ENCODE measurements at regions not wholly inside any gene's neighbourhood (a gene's known extent, or its start where the extent isn't known, plus 50 kb on each side); places are given as distances from the start of the nearest gene placed in this dataset.

DNA sequence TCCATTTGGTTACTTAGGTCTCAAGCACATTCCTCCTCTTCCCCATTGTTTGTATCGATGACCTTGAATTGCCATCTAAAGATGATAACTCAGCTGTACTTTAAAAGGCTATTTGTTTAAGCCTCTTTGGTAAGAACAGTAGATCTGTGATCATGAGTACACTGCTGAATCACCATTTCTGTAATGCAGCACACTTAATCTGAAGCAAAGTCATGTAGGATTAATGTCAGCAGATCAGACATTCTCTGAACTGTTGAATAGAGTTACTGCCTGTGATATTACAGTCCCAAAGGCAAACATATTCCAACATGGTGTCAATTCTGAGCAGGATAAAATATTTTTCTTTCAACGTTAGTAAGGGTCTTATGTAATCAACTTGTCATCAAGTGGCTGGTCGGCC, 631.6 kb downstream of the TECRL start:
- TF ChIP-seq Cebpa-rat (IDR thresholded peaks at IDR 0.05): no peak
- no peak overlapping the region for H3K9ac ChIP-seq
- H3K9me3 ChIP-seq: no peaks in the 10 kb centered on the region
- H4K20me1 ChIP-seq: no peaks in the 10 kb centered on the region
- no peaks in the 10 kb centered on the region for H3K36me3 ChIP-seq
- H3K4me3 ChIP-seq: no peak overlapping the region
- no peaks in the 10 kb centered on the region for H3K27me3 ChIP-seq
- no peak overlapping the region for H3K27ac ChIP-seq
- H3K4me1 ChIP-seq: no peaks in the 10 kb centered on the region
- no peak overlapping the region for H3K4me2 ChIP-seq

DNA sequence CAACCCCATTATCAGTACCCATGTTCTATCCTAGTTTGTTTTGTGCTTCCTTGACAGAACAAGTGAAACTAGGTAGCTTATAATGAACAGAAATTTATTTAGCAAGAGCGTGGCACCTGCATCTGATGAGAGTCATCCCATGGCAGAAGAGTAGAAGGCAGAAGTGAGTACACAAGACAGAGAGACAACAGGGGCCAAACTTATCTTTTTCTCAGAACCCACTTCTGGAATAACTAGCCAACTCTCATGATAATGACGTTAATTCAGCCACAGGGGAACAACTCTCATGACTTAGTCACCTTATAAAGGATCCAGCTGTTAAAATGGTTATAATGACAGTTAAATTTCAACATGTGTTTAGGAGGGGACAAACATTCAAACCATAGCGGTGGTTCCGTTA, 644.9 kb downstream of the TECRL start:
- no peaks in the 10 kb centered on the region for H3K9me3 ChIP-seq
- no peaks in the 10 kb centered on the region for H3K4me1 ChIP-seq
- TF ChIP-seq Cebpa-rat (IDR thresholded peaks at IDR 0.05): no peak
- H3K4me3 ChIP-seq: no peak overlapping the region
- H3K9ac ChIP-seq: no peak overlapping the region
- no peak overlapping the region for H3K4me2 ChIP-seq
- H3K27ac ChIP-seq: no peak overlapping the region
- no peaks in the 10 kb centered on the region for H4K20me1 ChIP-seq
- H3K27me3 ChIP-seq: no peaks in the 10 kb centered on the region
- no peaks in the 10 kb centered on the region for H3K36me3 ChIP-seq

DNA sequence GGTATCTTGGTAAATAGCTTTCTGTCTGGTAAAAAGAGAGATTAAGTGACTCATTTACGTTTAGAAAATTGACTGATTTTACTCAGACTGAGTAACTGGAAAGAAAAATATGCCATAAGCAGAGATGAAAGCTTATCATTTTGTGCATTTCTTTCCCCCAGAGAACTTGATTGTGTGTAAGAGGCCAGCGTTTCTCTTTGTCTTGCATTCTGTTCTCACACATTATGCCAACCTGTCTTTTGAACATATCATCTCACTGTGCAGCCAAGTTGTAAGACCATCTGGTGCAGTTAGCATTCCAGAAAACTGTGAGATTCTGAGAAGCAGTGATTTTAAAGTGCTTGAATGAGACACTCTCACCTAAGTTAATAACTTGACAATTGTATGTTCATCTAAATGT, 651.3 kb downstream of the TECRL start:
- H4K20me1 ChIP-seq: no peaks in the 10 kb centered on the region
- H3K4me1 ChIP-seq: no peaks in the 10 kb centered on the region
- no peak for TF ChIP-seq Cebpa-rat (IDR thresholded peaks at IDR 0.05)
- H3K36me3 ChIP-seq: no peaks in the 10 kb centered on the region
- H3K27ac ChIP-seq: no peak overlapping the region
- H3K27me3 ChIP-seq: no peaks in the 10 kb centered on the region
- no peak overlapping the region for H3K9ac ChIP-seq
- H3K4me2 ChIP-seq: no peak overlapping the region
- H3K4me3 ChIP-seq: no peak overlapping the region
- H3K9me3 ChIP-seq: no peaks in the 10 kb centered on the region

DNA sequence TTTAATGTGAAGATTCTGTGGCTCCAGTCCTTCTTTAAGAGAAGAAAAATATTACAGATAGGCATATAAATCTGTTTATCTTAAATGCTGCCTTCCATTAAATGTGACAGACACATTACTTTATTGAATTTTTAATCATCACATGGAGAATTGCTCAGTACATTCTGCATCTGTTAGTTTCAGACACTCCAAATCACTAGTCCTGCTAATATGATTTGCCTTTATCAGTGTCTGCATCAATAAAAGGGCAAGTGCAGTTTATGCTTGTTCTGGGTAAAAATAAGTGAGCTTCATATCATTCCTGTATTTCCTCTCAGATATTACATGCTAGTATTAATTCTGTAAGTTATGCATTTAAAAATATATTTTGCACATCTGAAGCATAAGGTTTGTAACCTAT, 666.4 kb downstream of the TECRL start:
- Histone ChIP-seq H3K36me3 (no peaks in the 10 kb centered on the region), H3K4me1 (no peaks in the 10 kb centered on the region), H3K4me2 (no peak overlapping the region), H3K9ac (no peak overlapping the region), H3K9me3 (no peaks in the 10 kb centered on the region), H4K20me1 (no peaks in the 10 kb centered on the region), H3K27me3 (no peaks in the 10 kb centered on the region), H3K27ac (no peak overlapping the region), H3K4me3 (no peak overlapping the region)
- TF ChIP-seq Cebpa-rat (IDR thresholded peaks at IDR 0.05): no peak

DNA sequence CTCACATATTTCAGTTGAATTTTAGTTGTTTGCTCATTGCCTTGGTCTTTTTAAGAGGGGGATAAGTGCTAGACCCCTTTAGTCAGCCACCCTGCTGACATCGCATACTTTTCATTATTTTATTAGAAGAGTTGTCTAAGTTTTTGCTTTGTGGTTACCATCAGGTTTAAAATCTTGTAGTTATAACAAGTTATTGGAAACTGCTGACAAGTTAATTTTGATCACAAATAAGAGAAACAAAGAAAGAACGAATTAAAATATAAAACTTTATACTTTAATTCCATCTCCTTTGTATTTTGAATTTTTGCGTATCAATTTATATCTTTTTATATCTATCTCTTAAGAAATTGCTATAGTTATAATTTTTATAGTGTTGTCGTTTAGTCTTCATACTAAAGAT, 679.7 kb downstream of the TECRL start:
- no peaks in the 10 kb centered on the region for H3K4me1 ChIP-seq
- H3K36me3 ChIP-seq: no peaks in the 10 kb centered on the region
- no peak overlapping the region for H3K4me2 ChIP-seq
- H3K4me3 ChIP-seq: no peak overlapping the region
- H3K9ac ChIP-seq: no peak overlapping the region
- no peak overlapping the region for H3K27ac ChIP-seq
- no peaks in the 10 kb centered on the region for H3K27me3 ChIP-seq
- H4K20me1 ChIP-seq: no peaks in the 10 kb centered on the region
- no peaks in the 10 kb centered on the region for H3K9me3 ChIP-seq
- no peak for TF ChIP-seq Cebpa-rat (IDR thresholded peaks at IDR 0.05)

DNA sequence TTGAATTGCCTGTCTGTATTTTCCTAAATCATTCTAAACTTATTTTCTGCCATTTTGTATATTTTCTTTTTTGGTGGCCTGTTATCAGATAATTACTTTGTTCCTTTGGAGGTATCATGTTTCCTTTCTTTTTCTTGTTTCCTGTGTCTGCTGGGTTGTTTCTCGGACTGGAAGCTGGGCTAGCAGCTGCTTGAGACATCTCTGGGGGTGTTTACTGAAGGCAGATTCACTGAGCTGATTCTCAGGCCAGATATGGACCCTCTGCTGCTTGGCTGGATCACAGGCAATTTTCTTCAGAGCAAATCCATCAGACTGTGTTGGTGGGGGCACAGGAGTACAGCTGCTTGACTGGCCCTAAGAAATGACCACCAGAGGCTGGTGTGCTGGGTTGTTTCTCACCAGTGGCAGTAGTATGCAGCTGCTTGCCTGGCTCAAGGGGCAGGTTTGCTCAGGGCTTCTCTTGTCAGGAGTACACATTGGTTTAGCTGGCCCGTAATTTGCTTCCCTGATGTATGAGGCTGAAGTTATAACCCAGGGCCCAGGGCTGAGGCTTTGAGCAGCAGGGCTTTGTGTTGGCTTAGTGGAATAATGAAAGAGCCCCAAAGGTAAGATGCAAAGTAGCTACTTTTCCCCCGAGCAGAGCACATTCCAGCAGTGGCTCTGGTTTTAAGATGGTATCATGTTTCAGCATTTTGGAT, 680.6 kb downstream of the TECRL start:
- Histone ChIP-seq H3K4me3 (no peak overlapping the region), H3K9ac (no peak overlapping the region), H3K27me3 (no peaks in the 10 kb centered on the region), H3K36me3 (no peaks in the 10 kb centered on the region), H3K4me1 (no peaks in the 10 kb centered on the region), H3K4me2 (no peak overlapping the region), H4K20me1 (no peaks in the 10 kb centered on the region), H3K9me3 (no peaks in the 10 kb centered on the region), H3K27ac (no peak overlapping the region)
- no peak for TF ChIP-seq Cebpa-rat (IDR thresholded peaks at IDR 0.05)

DNA sequence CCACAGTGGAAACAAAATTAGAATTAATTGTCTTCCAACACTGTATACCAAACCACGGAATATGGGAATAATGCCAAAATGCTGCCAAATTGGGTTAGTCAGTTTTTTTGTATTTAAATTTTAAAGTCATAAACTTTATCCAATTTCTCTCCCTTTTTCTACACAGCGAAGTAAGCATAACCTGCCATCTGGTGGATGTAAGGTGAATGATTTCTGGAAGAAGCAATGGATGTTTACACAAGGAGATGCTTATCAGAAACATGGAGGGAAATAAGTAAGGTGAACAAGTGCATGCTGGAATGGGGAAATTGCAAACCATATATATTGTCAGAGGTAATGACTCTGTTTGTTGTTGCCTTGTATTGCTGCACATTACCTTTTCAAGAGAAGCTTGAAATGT, 691.9 kb downstream of the TECRL start:
- no peak overlapping the region for H3K27ac ChIP-seq
- H3K36me3 ChIP-seq: no peaks in the 10 kb centered on the region
- no peaks in the 10 kb centered on the region for H3K27me3 ChIP-seq
- no peak overlapping the region for H3K4me2 ChIP-seq
- H3K4me3 ChIP-seq: no peak overlapping the region
- no peaks in the 10 kb centered on the region for H3K9me3 ChIP-seq
- no peaks in the 10 kb centered on the region for H4K20me1 ChIP-seq
- no peak for TF ChIP-seq Cebpa-rat (IDR thresholded peaks at IDR 0.05)
- H3K9ac ChIP-seq: no peak overlapping the region
- H3K4me1 ChIP-seq: no peaks in the 10 kb centered on the region

DNA sequence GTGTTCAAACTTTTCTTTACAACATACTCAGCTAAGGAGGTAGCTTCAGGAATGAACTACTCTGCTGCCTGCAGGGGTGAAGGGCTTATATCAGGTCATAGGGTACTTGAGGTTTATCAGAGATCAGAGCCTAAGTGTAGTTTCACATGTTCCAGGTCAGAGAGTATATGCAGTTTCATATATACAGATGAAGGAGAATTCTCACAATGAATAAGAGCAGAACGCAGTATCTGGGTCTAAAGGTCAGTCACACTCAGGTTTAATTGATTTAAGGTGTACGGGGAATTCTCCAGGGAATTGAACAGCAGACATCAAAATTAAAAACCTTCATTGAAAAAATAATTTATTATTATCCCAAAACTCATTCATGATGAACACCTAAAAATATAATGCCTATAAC, 700.6 kb downstream of the TECRL start:
- Histone ChIP-seq H3K36me3 (no peaks in the 10 kb centered on the region), H3K4me1 (no peaks in the 10 kb centered on the region), H3K4me3 (no peak overlapping the region), H3K4me2 (no peak overlapping the region), H3K27ac (no peak overlapping the region), H3K27me3 (no peaks in the 10 kb centered on the region), H3K9ac (no peak overlapping the region), H4K20me1 (no peaks in the 10 kb centered on the region), H3K9me3 (no peaks in the 10 kb centered on the region)
- no peak for TF ChIP-seq Cebpa-rat (IDR thresholded peaks at IDR 0.05)

DNA sequence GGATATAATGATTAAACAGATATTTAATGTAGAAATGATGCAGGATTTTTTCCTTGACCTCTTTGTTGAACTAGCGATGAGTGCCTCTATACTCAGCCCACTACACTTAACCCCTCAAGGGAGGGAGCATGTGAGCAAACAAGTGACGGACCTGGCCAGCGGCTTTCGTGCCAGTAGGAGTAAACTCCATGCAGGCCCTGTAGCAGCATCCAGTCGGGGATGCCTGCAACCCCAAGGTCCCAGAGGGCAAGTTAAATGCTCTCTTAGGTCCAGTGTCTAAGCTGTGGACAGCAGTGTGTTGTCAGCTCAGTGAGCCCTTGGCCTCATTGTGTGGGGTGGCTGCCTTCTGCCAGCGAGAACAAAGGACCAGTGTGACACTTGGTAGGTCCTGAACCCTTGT, 708.7 kb downstream of the TECRL start:
- H3K9ac ChIP-seq: no peak overlapping the region
- no peaks in the 10 kb centered on the region for H3K27me3 ChIP-seq
- no peak overlapping the region for H3K27ac ChIP-seq
- TF ChIP-seq Cebpa-rat (IDR thresholded peaks at IDR 0.05): no peak
- no peaks in the 10 kb centered on the region for H3K36me3 ChIP-seq
- H3K9me3 ChIP-seq: no peaks in the 10 kb centered on the region
- H3K4me3 ChIP-seq: no peak overlapping the region
- H3K4me2 ChIP-seq: no peak overlapping the region
- no peaks in the 10 kb centered on the region for H3K4me1 ChIP-seq
- H4K20me1 ChIP-seq: no peaks in the 10 kb centered on the region

DNA sequence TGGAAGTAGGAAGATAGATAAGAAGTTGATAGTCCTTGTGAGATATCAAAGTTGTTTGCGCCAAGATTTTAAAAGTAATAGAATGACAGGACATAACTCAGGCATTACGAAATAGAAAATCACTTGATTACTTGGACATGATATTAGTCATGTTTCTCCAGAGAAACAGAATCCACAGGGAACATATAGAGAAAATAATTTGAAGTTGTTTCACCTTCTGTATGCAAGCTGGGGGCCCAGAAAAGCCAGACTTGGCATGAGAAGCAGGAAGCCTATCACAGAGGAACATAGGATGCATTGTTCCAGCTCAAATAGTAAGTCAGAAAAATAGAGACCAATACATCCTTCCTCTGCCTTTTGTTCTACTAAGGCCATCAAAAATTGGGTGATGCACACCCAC, 715.9 kb downstream of the TECRL start:
- H3K4me2 ChIP-seq: no peak overlapping the region
- no peaks in the 10 kb centered on the region for H3K36me3 ChIP-seq
- no peaks in the 10 kb centered on the region for H3K27me3 ChIP-seq
- peaks cover 17% of the 10 kb centered on the region for H3K9me3 ChIP-seq
- no peak for TF ChIP-seq Cebpa-rat (IDR thresholded peaks at IDR 0.05)
- H3K4me1 ChIP-seq: no peaks in the 10 kb centered on the region
- H4K20me1 ChIP-seq: no peaks in the 10 kb centered on the region
- no peak overlapping the region for H3K4me3 ChIP-seq
- H3K27ac ChIP-seq: no peak overlapping the region
- H3K9ac ChIP-seq: no peak overlapping the region

DNA sequence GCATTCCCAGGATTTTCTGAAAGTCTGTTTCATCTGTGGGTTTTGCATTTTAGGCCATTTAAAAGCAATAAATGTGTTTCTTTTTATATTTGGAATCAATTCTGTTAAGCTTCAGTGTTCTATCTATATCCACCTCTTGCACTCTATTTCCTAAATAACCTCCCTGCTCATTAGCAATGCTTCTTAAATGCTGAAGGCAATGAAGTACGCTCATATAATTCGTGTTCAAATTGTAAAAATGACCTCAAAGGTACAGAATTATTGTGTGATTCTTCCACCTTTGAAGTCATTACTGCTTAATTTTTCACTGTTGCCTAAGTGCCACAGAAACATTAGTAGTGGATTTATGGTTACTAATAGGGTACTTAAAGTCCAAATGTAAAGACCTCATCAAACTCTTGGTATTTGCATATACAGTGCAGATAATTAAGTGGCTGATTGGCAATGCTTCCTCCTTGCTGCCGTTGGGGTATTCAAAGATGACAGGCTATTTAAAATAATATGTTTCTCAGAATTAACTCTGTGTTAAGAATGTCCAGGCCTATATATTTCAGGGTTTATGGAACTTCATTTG, 730.8 kb downstream of the TECRL start:
- Histone ChIP-seq H3K36me3 (no peaks in the 10 kb centered on the region), H3K4me3 (no peak overlapping the region), H4K20me1 (no peaks in the 10 kb centered on the region), H3K9ac (no peak overlapping the region), H3K27ac (no peak overlapping the region), H3K9me3 (no peaks in the 10 kb centered on the region), H3K4me2 (no peak overlapping the region), H3K4me1 (no peaks in the 10 kb centered on the region), H3K27me3 (no peaks in the 10 kb centered on the region)
- no peak for TF ChIP-seq Cebpa-rat (IDR thresholded peaks at IDR 0.05)
